GM18868 (cell line): ENCODE measurements at regions not wholly inside any gene's neighbourhood (a gene's known extent, or its start where the extent isn't known, plus 50 kb on each side); places are given as distances from the start of the nearest gene placed in this dataset.

ENCODE experiments used
- ATAC-seq: cut with Tn5 transposase; IDR thresholded peaks from one replicate; pipeline ENCODE4 v1.9.1; 2021; ENCODE audit warnings: mild to moderate bottlenecking, moderate library complexity; ENCODE audit not compliant: unreplicated experiment

- ATAC-seq = no peak
These were observed 127.3 kb downstream of the TMA16 start for GRCh38 chr4:163621821-163622220.

GRCh38 chr4:163622379-163623035 lies 128.0 kb downstream of the TMA16 start:
- ATAC-seq = no peak

DNA sequence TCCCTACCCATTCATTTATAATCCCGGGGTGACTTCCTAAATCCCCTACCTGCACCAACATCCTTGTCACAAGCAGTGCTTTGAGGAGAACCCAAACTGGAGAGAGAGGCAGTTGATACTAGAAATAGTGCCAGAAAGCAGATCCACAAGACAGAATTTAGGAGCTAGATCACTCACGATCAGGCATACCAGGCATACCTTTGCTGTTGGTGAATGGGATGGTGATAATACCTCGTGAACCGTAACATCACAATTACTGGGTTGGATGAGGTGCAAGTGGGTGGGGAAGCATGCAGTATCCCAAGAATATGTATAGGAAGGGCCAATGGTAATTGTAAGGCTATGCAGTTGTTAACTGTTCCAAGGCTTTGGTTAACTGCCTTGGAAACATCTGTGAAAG lies 129.3 kb downstream of the TMA16 start:
- ATAC-seq = no peak

DNA sequence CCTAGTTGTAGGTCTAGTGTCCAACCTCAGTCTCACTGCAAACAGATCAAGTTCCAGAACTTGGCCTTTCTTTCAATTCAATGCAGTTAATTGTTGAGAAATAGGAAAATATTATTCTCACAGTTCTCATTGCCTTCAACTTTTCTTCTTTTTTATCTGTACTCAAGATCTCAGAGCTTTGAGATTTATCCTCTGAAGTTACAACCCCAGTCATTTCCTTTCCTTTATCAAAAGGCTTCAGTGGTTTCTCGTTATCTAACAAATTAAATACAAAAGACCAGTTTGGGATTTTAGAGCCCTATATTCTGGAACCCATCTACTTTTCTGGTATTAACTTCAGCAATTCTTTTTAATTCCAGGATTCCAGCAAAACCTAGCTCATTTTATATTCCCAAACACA lies 130.2 kb downstream of the TMA16 start:
- ATAC-seq = no peak

DNA sequence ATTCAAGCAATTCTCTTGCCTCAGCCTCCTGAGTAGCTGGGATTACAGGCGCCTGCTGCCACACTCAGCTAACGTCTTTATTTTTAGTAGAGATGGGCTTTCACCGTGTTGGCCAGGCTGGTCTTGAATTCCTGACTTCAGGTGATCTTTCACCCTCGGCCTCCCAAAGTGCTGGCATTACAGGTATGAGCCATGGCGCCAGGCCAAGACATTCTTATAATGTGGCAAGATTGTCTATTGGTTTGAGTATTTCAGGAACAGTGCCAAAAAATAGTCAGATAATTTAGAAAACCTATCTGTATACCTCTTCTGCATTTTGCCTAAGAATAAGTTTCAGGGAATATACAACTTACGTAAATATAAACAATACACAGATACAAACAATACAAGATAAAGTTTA lies 136.8 kb downstream of the TMA16 start:
- no peak for ATAC-seq

DNA sequence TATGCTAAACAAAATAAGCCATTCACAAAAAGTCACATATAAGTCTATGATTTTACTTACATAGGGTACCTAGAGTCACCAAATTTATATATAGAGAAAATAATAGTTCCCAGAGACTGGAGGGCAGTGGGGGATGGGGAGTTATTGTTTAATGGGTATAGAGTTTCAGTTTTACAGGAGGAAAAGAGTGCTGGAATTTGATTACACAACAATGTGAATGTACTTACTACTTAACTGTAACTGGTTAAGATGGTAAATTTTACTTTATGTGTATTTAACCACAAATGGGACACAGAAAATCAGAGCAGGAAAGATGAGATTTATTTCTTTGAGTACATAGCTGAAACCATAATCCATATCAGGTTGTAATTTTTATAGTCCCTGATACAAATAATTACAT lies 144.4 kb downstream of the TMA16 start:
- no peak for ATAC-seq

DNA sequence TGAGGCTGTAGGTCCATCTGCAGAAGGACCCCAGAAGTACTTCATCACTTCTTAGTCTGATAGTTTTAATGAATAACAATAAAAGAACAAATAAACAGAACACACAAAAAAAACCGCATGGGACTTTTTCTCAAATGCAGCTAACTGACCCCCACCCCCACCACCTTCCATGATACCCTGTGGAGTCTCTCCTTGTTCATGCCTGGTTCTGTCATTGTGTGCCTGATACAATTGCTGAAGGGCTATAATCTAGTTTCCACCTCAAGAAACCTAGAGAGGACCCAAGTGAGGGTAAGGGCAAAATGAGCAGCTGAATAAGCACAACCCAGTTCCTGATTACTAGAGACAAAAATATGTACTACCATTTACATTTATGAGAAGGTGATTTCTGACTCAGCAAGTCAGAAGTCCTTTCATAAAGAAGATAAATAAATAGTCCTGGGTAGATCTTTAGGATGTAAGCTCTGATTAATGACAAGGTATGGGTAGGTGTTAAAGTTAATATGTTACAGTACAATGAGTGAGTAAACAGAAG lies 155.1 kb downstream of the TMA16 start:
- ATAC-seq = peak; percentile 62

GRCh38 chr4:163651761-163652160 lies 157.3 kb downstream of the TMA16 start:
- no peak for ATAC-seq

DNA sequence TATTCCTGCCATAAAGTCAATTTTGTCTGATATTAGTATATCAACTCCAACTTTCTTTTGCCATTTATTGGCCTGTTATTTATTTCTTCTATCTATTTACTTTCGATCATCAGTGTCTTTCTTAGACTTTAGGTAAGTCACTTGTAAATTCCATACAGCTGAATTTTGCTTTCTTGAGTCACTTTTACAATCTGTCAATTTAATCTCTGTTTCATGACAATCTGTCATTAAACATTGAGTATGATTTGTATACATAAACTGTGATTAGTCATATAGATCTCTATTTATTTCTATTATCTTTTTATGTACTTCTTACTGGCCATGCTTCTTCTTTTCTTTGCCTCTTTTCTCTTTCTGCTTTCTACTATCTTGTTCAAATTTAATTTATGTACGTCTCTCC lies 160.1 kb downstream of the TMA16 start:
- ATAC-seq = no peak

- no peak for ATAC-seq
These were observed 166.1 kb downstream of the TMA16 start for GRCh38 chr4:163660636-163661035.

DNA sequence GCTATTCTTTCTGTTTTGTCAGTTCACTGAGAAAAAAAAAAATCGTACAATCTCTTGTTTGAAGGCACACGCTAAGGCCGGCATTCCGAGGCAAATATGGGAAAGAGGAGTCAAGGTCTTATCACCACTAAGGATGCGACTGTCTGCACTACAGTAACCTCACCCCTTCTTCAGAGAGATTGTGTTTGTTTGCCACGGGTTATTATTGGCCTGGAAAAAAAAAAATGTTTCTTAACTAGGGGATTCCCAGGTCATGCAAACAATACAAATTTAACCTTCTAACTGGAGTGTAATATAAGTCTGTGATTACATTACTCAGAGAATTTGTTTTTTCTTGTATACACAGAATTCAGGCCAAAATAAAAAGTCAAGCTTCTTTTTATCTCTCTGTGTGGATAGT lies 168.3 kb downstream of the TMA16 start:
- peak; percentile 37 for ATAC-seq

DNA sequence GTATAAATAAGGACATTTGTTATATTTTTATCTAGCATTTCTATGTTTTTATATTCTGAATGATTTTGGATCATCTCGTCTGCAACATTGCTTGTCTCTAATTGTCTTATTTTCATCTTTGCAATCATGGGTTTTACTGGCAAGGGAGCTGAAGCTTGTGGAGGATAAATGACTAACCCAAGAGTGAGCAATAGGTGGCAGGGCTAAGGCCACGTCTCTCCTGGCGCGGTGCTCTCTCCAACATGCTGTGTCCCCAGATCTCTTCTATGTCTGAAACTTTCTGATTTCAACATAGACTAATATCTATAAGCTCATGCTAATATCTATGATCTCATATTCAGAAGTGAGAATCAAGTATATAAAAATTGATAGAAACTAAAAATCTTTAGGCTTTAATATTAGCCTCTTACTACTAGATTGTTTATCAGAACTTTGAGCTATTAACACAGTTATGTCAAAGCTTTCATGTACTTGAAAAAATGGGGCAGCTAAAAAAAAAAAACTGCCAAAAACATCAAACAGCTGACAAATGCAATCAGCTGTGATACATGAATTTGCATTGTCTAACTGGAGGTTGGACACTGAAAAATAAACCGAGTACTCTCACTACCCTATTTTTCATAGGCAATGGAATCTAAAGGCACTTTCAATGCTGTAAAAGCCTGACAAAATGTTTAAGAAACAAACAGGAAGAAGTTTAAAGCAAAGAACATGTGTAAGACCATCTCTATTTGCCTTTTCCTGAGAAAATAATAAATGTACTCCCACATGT lies 169.2 kb downstream of the TMA16 start:
- ATAC-seq = peak; percentile 75

GRCh38 chr4:163665101-163665500 lies 170.6 kb downstream of the TMA16 start:
- no peak for ATAC-seq

GRCh38 chr4:163665521-163666331 lies 171.2 kb downstream of the TMA16 start:
- peak; percentile 35 for ATAC-seq

DNA sequence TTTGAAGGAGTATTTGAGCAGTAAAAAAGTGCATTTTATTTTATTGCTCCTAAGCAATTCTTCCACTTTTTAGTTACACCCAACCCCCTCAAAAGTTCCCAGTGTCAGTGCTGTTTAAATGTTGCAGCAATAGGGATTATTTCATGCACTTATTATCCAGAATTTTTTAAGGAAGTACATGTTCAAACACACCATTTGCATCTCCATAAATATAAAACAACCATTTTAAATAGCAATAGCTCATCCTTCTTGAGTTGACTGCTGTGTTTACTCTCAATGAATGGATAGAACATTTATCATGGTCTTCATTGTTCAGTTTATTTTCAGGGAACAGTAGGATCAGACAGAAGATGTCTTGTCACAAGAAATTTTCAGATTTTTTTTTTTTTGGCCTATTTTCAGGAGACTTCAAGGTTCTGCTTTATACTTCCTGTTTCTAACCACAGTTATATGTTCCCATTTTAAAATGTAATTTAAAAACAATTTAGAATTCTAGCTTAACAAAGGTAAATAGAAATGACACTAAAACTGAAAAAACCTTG lies 171.9 kb downstream of the TMA16 start:
- no peak for ATAC-seq

DNA sequence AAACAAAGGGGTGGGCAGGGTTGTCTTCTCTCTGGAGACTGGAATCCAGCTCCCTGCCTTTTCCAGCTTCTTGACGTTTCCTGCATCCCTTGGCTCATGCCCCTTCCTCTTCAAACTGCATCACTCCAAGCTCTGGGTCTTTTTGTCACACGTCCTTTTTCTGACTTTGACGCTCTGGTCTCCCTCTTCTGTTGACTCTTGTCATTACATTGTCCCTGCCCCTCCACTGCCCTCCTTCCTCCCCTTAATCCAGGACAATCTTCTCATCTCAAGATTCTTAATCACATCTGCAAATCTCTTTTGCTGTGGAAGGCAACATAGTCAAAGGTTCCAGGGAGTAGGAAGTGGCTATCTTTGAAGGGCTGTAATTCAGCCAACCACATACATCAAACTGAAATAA lies 178.3 kb downstream of the TMA16 start:
- ATAC-seq = no peak

GRCh38 chr4:163673848-163674697 lies 179.6 kb downstream of the TMA16 start:
- peak; percentile 85 for ATAC-seq

- ATAC-seq = peak; percentile 44
These were observed 184.7 kb downstream of the TMA16 start for GRCh38 chr4:163679189-163679588.

DNA sequence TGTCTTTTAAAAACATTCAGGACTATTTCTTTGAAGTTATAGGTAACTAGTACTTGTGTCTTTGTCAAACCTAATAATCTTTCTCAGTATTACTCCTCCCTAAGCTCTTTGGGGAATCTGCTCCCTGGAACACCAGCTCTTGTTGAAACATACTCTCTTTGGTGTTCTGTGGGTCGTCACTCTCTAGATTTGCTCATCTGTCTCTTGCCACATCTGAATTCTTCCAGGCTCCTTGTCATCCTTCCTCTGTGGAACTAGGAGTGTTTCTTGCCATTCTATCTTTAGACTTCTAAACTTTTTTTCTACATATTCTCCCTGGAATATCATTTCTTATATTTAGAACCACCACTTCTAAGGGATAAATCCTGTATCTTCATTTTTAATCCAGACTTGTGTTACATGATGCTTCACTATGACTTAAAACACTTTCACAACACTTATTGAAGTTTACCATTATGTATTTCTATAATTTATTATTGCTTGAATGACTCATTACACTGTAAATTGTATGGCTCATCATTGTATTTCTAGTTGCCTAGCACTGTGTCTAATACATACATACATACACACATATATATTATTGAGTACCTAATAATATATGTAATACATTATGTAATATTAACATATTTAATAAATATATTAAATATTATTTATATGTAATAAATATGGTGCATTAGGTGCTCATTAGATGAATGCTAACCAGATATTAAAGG lies 186.1 kb downstream of the TMA16 start:
- ATAC-seq = no peak
